ENCODE measurements at regions not wholly inside any gene's neighbourhood (a gene's known extent, or its start where the extent isn't known, plus 50 kb on each side); places are given as distances from the start of the nearest gene placed in this dataset.

DNA sequence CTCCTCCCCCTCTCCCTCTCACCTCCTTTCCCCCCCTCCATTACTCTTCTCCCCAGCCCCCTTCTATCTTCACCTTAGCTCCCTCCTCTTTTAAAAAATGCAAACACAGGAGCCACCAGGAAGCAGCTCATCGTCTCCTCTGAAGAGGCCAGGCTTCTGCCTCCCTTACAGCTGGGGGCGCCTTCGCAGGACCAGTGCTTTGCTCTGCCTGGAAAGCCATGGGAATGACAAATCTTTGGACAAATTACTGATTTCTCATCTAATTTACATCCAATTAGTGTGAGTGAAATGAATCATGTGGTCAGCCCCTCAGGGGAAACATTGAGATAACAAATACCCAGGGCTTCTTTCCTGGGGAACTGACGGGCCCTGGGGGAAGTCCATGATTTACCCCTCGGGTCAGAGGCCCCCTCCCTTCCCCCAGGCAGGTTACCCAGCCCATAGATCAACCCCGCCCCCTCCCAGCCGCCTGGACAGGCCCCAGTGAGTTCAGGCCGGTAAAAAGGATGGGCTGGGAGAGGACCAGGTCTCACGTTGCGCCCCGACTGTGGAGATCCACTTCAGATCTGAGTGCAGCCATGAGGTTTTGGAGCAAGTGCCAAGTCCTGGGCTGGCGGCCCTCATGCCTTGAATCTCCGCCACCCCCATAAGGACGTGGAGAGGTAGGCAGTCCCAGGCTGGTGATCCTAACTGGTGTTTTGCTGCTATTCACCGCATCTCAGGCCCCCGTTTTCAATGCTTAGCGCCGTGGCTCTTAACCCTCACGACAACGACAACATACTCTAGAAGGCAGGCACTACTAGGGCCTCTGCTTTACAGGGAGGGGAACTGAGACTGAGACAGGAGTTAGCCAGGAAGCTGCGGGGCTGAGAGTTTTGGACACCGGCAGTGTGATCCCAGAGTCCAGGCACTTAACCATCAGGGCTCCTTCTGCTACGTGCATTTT lies 300.8 kb downstream of the RRAGC start:
- Mint-ChIP-seq H3K36me3 (peaks cover 0 to 2% (median 0%) of the 10 kb centered on the region in 5 donors), H3K4me1 (peaks cover 32 to 71% (median 59%) of the 10 kb centered on the region in 7 donors), H3K4me3 (peak overlapping the region; percentile 74 to 87 (median 78)), H3K27me3 (peaks cover 13 to 49% (median 17%) of the 10 kb centered on the region in 5 donors), H3K27ac (peak overlapping the region; percentile 53 to 96 (median 93)), H3K9me3 (peaks cover 0 to 3% (median 0%) of the 10 kb centered on the region in 11 donors)
- no peaks in the 10 kb centered on the region for H3K36me3 ChIP-seq (ENCODE audit: control insufficient read depth in 2 of 3, insufficient read depth in 3 of 3, low read length in 3 of 3)
- ChIA-PET POLR2A (interaction anchor here (1.0 to 1.4 kb wide), 2 partner anchors 12 to 27 kb away, joined by 3 to 4 read pairs; no protein-coding TSS in a partner anchor), CTCF (interaction anchor here (0.6 to 1.1 kb wide), 3 partner anchors 19 to 71 kb away, joined by 3 read pairs; no protein-coding TSS in a partner anchor)
- peaks cover 27 to 38% of the 10 kb centered on the region in 2 donors for H3K4me1 ChIP-seq (ENCODE audit: control insufficient read depth in 2 of 2, insufficient read depth in 2 of 2, low read length in 2 of 2)
- H3K4me3 ChIP-seq (ENCODE audit: low read length) = peak overlapping the region; percentile 36
- H3K27ac ChIP-seq (ENCODE audit: low read depth, low read length) = peak overlapping the region; percentile 34
- peak in 2 of 9 donors; percentile 13 to 32 for DNase-seq
- peak; percentile 30 for ATAC-seq
- intact Hi-C loops (cut with micrococcal nuclease) = loop anchor here (1.0 kb wide), 2 partner anchors 29 to 31 kb away; no protein-coding TSS in a partner anchor
- H3K27me3 ChIP-seq (ENCODE audit: control insufficient read depth in 2 of 2, insufficient read depth in 2 of 2, low read length in 2 of 2) = peaks cover 0 to 8% of the 10 kb centered on the region in 2 donors
- H3K9me3 ChIP-seq (ENCODE audit: control insufficient read depth in 2 of 3, low read length in 3 of 3) = no peaks in the 10 kb centered on the region

DNA sequence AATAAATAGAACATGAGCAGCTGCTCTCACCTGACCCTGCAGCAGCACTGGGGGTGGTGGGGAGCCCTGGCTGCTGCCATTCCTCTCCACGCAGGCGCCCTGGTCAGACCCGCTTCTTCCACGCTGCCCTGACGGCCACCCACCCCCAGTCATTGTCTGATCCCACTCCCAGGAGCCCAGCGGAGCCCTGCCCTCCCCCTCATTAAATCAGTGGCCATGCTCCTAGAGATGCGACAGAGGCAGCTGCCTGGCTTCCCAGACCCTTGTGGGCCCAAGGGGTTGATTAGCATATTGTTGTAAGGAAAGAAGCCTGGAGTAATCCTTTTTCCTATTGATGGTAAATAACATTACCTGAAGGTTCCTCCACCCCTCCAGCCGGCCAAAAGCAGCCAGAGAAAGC lies 301.5 kb downstream of the RRAGC start:
- intact Hi-C loops (cut with micrococcal nuclease) = no loop called here
- Mint-ChIP-seq H3K27me3 (peaks cover 5 to 49% (median 10%) of the 10 kb centered on the region in 5 donors), H3K4me1 (peaks cover 28 to 64% (median 52%) of the 10 kb centered on the region in 7 donors), H3K36me3 (peaks cover 0 to 2% (median 0%) of the 10 kb centered on the region in 5 donors), H3K27ac (peak overlapping the region in 6 of 9 donors; percentile 44 to 96 (median 94)), H3K4me3 (peak overlapping the region in 1 of 10 donors; percentile 41), H3K9me3 (peaks cover 0 to 3% (median 0%) of the 10 kb centered on the region in 11 donors)
- ChIA-PET POLR2A (no interaction called here), CTCF (interaction anchor here (0.6 kb wide), 1 partner anchor 70 kb away, joined by 3 read pairs; no protein-coding TSS in a partner anchor)
- Histone ChIP-seq H3K4me1 (ENCODE audit: control insufficient read depth in 2 of 2, insufficient read depth in 2 of 2, low read length in 2 of 2) (peaks cover 27 to 35% of the 10 kb centered on the region in 2 donors), H3K27me3 (ENCODE audit: control insufficient read depth in 2 of 2, insufficient read depth in 2 of 2, low read length in 2 of 2) (peaks cover 0 to 8% of the 10 kb centered on the region in 2 donors), H3K27ac (ENCODE audit: low read depth, low read length) (no peak overlapping the region), H3K36me3 (ENCODE audit: control insufficient read depth in 2 of 3, insufficient read depth in 3 of 3, low read length in 3 of 3) (no peaks in the 10 kb centered on the region), H3K9me3 (ENCODE audit: control insufficient read depth in 2 of 3, low read length in 3 of 3) (no peaks in the 10 kb centered on the region), H3K4me3 (ENCODE audit: low read length) (no peak overlapping the region)
- no peak for ATAC-seq
- no peak for DNase-seq

- ATAC-seq = no peak
- Mint-ChIP-seq H3K27ac (peak overlapping the region in 2 of 9 donors; percentile 4 to 32), H3K9me3 (peaks cover 0 to 3% (median 0%) of the 10 kb centered on the region in 11 donors), H3K36me3 (no peaks in the 10 kb centered on the region), H3K27me3 (peaks cover 0 to 56% (median 0%) of the 10 kb centered on the region in 5 donors), H3K4me3 (no peak overlapping the region), H3K4me1 (peaks cover 17 to 44% (median 35%) of the 10 kb centered on the region in 7 donors)
- intact Hi-C loops (cut with micrococcal nuclease) = no loop called here
- H3K9me3 ChIP-seq (ENCODE audit: control insufficient read depth in 2 of 3, low read length in 3 of 3) = no peaks in the 10 kb centered on the region
- H3K27me3 ChIP-seq (ENCODE audit: control insufficient read depth in 2 of 2, insufficient read depth in 2 of 2, low read length in 2 of 2) = peaks cover 0 to 2% of the 10 kb centered on the region in 2 donors
- peaks cover 15 to 19% of the 10 kb centered on the region in 2 donors for H3K4me1 ChIP-seq (ENCODE audit: control insufficient read depth in 2 of 2, insufficient read depth in 2 of 2, low read length in 2 of 2)
- no peaks in the 10 kb centered on the region for H3K36me3 ChIP-seq (ENCODE audit: control insufficient read depth in 2 of 3, insufficient read depth in 3 of 3, low read length in 3 of 3)
- POLR2A ChIA-PET = no interaction called here
- H3K4me3 ChIP-seq (ENCODE audit: low read length) = no peak overlapping the region
- CTCF ChIA-PET = no interaction called here
- H3K27ac ChIP-seq (ENCODE audit: low read depth, low read length) = no peak overlapping the region
- no peak for DNase-seq
Observed at GRCh38 chr1:38555594-38555993, 304.0 kb downstream of the RRAGC start.

- no peaks in the 10 kb centered on the region for H3K36me3 Mint-ChIP-seq
- ATAC-seq (no peak), DNase-seq (no peak)
- Histone ChIP-seq H3K4me1 (ENCODE audit: control insufficient read depth in 2 of 2, insufficient read depth in 2 of 2, low read length in 2 of 2) (peaks cover 11 to 14% of the 10 kb centered on the region in 2 donors), H3K36me3 (ENCODE audit: control insufficient read depth in 2 of 3, insufficient read depth in 3 of 3, low read length in 3 of 3) (no peaks in the 10 kb centered on the region), H3K9me3 (ENCODE audit: control insufficient read depth in 2 of 3, low read length in 3 of 3) (no peaks in the 10 kb centered on the region), H3K27ac (ENCODE audit: low read depth, low read length) (no peak overlapping the region), H3K27me3 (ENCODE audit: control insufficient read depth in 2 of 2, insufficient read depth in 2 of 2, low read length in 2 of 2) (peaks cover 0 to 6% of the 10 kb centered on the region in 2 donors), H3K4me3 (ENCODE audit: low read length) (no peak overlapping the region)
- CTCF ChIA-PET = no interaction called here
- POLR2A ChIA-PET = no interaction called here
- no peak overlapping the region for H3K4me3 Mint-ChIP-seq
- peaks cover 0 to 60% (median 0%) of the 10 kb centered on the region in 5 donors for H3K27me3 Mint-ChIP-seq
- H3K4me1 Mint-ChIP-seq = peaks cover 13 to 43% (median 30%) of the 10 kb centered on the region in 7 donors
- peaks cover 0 to 3% (median 0%) of the 10 kb centered on the region in 11 donors for H3K9me3 Mint-ChIP-seq
- intact Hi-C loops (cut with micrococcal nuclease) = no loop called here
- H3K27ac Mint-ChIP-seq = peak overlapping the region in 1 of 9 donors; percentile 47
Observed at GRCh38 chr1:38555130-38555529, 304.4 kb downstream of the RRAGC start.

DNA sequence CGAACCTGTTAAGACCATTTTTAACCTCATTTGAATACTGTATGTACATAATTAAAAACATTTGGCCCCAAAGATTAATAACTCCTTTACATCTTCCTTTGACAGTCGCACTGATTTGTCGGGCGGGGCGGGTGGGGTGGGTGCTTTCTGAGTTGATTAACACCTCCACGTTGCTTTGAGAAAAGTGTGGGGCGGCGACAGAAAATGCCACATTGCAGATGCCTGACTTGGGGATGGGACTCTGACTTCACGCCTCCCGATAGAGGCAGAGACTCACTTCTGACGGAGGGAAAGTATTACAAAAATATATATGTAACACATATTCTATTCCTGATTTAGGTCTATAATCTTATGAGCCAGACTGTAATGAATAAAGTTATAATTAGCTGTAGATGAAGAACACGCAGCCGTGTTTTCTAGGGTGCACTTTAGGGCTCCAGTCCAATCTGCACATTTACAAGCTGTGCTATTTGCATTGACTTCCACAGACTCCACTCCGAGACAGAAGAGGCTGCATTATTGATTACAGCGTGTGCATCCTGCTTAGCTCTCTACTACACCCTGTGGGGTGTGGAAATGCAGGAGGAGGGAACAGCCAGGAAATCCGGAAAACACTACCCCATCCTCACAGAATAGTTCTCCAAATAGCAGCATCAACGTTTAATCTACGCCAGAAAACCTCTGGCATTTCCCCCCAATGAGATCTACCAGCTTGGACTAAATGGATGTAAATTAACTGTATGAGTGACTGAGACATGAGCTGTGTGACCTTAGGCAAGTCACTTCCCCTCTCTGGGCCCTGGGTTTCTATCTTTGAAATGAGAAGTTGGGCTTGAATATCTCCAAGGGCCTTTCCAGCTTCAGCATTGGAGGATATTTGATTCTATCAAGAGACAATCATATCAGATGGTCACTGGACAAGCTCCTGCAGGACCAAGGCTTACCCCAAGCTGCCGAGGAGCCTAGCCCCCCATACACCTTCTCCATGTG lies 308.0 kb downstream of the RRAGC start:
- ChIA-PET CTCF (no interaction called here), POLR2A (interaction anchor here (0.6 kb wide), 1 partner anchor 15 kb away, joined by 3 read pairs; no protein-coding TSS in a partner anchor)
- no peaks in the 10 kb centered on the region for H3K9me3 ChIP-seq (ENCODE audit: control insufficient read depth in 2 of 3, low read length in 3 of 3)
- H3K9me3 Mint-ChIP-seq = peaks cover 0 to 3% (median 0%) of the 10 kb centered on the region in 11 donors
- no peak for ATAC-seq
- no peak for DNase-seq
- H3K4me1 ChIP-seq (ENCODE audit: control insufficient read depth in 2 of 2, insufficient read depth in 2 of 2, low read length in 2 of 2) = no peaks in the 10 kb centered on the region
- H3K4me1 Mint-ChIP-seq = peaks cover 0 to 12% (median 5%) of the 10 kb centered on the region in 7 donors
- no peak overlapping the region for H3K4me3 ChIP-seq (ENCODE audit: low read length)
- H3K27ac ChIP-seq (ENCODE audit: low read depth, low read length) = no peak overlapping the region
- H3K27ac Mint-ChIP-seq = no peak overlapping the region
- H3K27me3 ChIP-seq (ENCODE audit: control insufficient read depth in 2 of 2, insufficient read depth in 2 of 2, low read length in 2 of 2) = peaks cover 0 to 7% of the 10 kb centered on the region in 2 donors
- no peaks in the 10 kb centered on the region for H3K36me3 ChIP-seq (ENCODE audit: control insufficient read depth in 2 of 3, insufficient read depth in 3 of 3, low read length in 3 of 3)
- H3K36me3 Mint-ChIP-seq = no peaks in the 10 kb centered on the region
- intact Hi-C loops (cut with micrococcal nuclease) = no loop called here
- H3K27me3 Mint-ChIP-seq = peaks cover 0 to 86% (median 4%) of the 10 kb centered on the region in 5 donors
- H3K4me3 Mint-ChIP-seq = no peak overlapping the region

- ATAC-seq (no peak), DNase-seq (no peak)
- peaks cover 0 to 3% (median 0%) of the 10 kb centered on the region in 11 donors for H3K9me3 Mint-ChIP-seq
- Histone ChIP-seq H3K27me3 (ENCODE audit: control insufficient read depth in 2 of 2, insufficient read depth in 2 of 2, low read length in 2 of 2) (peaks cover 0 to 7% of the 10 kb centered on the region in 2 donors), H3K36me3 (ENCODE audit: control insufficient read depth in 2 of 3, insufficient read depth in 3 of 3, low read length in 3 of 3) (no peaks in the 10 kb centered on the region), H3K4me1 (ENCODE audit: control insufficient read depth in 2 of 2, insufficient read depth in 2 of 2, low read length in 2 of 2) (no peaks in the 10 kb centered on the region), H3K4me3 (ENCODE audit: low read length) (no peak overlapping the region), H3K9me3 (ENCODE audit: control insufficient read depth in 2 of 3, low read length in 3 of 3) (no peaks in the 10 kb centered on the region), H3K27ac (ENCODE audit: low read depth, low read length) (no peak overlapping the region)
- H3K27me3 Mint-ChIP-seq = peaks cover 0 to 78% (median 6%) of the 10 kb centered on the region in 5 donors
- H3K4me3 Mint-ChIP-seq = no peak overlapping the region
- intact Hi-C loops (cut with micrococcal nuclease) = no loop called here
- ChIA-PET CTCF (no interaction called here), POLR2A (no interaction called here)
- H3K4me1 Mint-ChIP-seq = peaks cover 0 to 8% (median 0%) of the 10 kb centered on the region in 7 donors
- H3K27ac Mint-ChIP-seq = no peak overlapping the region
- H3K36me3 Mint-ChIP-seq = no peaks in the 10 kb centered on the region
Observed at GRCh38 chr1:38549191-38549590, 310.4 kb downstream of the RRAGC start.
